Sigmoid colon (tissue), 4 donors: ENCODE measurements at regions not wholly inside any gene's neighbourhood (a gene's known extent, or its start where the extent isn't known, plus 50 kb on each side); places are given as distances from the start of the nearest gene placed in this dataset.

Experiments
- EP300 ChIP-seq, 4 donors: sonication (generic); formaldehyde crosslinking; IDR thresholded peaks; one replicate each; pipeline ENCODE4 v1.6.1; 2017; ENCODE audit warnings: antibody characterized with exemption in 4 of 4
- TF ChIP-seq, protein P1 (sequence below), 4 experiments: fragments of 450-650 bp in 3 of 4; fragments of 200-600 bp in 1 of 4; IDR thresholded peaks; one replicate each; pipeline ENCODE4 v1.5.1; 2016 to 2019; ENCODE audit warnings: antibody characterized with exemption in 4 of 4, mild to moderate bottlenecking in 3 of 4, moderate library complexity in 2 of 4

DNA sequence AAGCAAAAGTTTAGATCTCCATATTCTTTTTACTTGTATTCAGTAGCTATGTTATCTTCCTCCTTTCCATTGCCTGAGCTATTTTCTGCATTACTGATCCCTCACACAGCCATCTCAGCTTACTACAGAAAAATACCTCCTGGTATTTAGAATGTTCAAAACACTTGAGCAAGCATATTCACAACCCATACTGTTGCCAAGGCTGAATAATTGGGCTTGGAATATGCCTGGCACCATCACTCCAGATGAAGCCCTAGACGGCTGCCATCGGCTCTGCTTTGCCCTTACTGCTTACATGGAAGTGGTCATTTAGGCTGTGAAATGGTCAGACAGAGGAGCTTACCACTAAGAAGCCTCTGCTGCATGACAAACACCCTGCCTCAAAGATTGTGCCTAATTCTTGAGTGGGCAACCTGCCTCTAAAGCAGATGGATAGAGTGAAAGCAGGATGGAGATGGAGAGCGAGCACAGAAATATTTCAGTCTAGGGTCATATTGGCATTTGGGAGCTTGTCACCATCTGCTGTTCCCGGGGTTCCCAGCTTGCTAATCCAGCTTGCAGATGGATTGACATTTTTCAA lies 92.5 kb upstream of the TAS2R1 start:
- TF ChIP-seq, protein P1, sequence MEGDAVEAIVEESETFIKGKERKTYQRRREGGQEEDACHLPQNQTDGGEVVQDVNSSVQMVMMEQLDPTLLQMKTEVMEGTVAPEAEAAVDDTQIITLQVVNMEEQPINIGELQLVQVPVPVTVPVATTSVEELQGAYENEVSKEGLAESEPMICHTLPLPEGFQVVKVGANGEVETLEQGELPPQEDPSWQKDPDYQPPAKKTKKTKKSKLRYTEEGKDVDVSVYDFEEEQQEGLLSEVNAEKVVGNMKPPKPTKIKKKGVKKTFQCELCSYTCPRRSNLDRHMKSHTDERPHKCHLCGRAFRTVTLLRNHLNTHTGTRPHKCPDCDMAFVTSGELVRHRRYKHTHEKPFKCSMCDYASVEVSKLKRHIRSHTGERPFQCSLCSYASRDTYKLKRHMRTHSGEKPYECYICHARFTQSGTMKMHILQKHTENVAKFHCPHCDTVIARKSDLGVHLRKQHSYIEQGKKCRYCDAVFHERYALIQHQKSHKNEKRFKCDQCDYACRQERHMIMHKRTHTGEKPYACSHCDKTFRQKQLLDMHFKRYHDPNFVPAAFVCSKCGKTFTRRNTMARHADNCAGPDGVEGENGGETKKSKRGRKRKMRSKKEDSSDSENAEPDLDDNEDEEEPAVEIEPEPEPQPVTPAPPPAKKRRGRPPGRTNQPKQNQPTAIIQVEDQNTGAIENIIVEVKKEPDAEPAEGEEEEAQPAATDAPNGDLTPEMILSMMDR (IDR thresholded peaks at IDR 0.05): no peak
- no peak for TF ChIP-seq EP300 (IDR thresholded peaks at IDR 0.05)
